OCI-LY1 (cell line): ENCODE measurements at regions not wholly inside any gene's neighbourhood (a gene's known extent, or its start where the extent isn't known, plus 50 kb on each side); places are given as distances from the start of the nearest gene placed in this dataset.

Experiments
- CTCF ChIP-seq: fragments of 200-600 bp; sonication (generic), shearing (Covaris generic); IDR thresholded peaks from 2 replicates; pipeline ENCODE4 v1.5.1; 2017; ENCODE audit warnings: mild to moderate bottlenecking, antibody characterized with exemption, low read length, moderate library complexity, mixed read lengths
- EZH2 ChIP-seq: fragments of 200-600 bp; sonication (generic), shearing (Covaris generic); IDR thresholded peaks from 2 replicates; pipeline ENCODE4 v1.8.0; 2017; ENCODE audit warnings: borderline replicate concordance, mixed run types, mild to moderate bottlenecking, antibody characterized with exemption, low read length, moderate library complexity, mixed read lengths

- no peak for TF ChIP-seq CTCF
- TF ChIP-seq EZH2: no peak
Observed at GRCh38 chr18:29241199-29241598, 1064.3 kb upstream of the CDH2 start.
